ENCODE measurements at regions not wholly inside any gene's neighbourhood (a gene's known extent, or its start where the extent isn't known, plus 50 kb on each side); places are given as distances from the start of the nearest gene placed in this dataset.

GRCh38 chr13:38617936-38618335 is 68.9 kb upstream of the FREM2 start:
- Mint-ChIP-seq H3K36me3 (ENCODE audit: low read depth, unreplicated experiment) (no peaks in the 10 kb centered on the region), H3K27me3 (ENCODE audit: unreplicated experiment) (no peaks in the 10 kb centered on the region), H3K4me3 (ENCODE audit: unreplicated experiment) (no peak overlapping the region), H3K27ac (ENCODE audit: unreplicated experiment) (no peak overlapping the region), H3K9me3 (ENCODE audit: unreplicated experiment) (no peaks in the 10 kb centered on the region), H3K4me1 (ENCODE audit: unreplicated experiment) (no peaks in the 10 kb centered on the region)
- TF ChIP-seq, protein P1, sequence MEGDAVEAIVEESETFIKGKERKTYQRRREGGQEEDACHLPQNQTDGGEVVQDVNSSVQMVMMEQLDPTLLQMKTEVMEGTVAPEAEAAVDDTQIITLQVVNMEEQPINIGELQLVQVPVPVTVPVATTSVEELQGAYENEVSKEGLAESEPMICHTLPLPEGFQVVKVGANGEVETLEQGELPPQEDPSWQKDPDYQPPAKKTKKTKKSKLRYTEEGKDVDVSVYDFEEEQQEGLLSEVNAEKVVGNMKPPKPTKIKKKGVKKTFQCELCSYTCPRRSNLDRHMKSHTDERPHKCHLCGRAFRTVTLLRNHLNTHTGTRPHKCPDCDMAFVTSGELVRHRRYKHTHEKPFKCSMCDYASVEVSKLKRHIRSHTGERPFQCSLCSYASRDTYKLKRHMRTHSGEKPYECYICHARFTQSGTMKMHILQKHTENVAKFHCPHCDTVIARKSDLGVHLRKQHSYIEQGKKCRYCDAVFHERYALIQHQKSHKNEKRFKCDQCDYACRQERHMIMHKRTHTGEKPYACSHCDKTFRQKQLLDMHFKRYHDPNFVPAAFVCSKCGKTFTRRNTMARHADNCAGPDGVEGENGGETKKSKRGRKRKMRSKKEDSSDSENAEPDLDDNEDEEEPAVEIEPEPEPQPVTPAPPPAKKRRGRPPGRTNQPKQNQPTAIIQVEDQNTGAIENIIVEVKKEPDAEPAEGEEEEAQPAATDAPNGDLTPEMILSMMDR (IDR thresholded peaks at IDR 0.05; ENCODE audit: unreplicated experiment), result no peak
- DNase-seq (ENCODE audit: low spot score), result no peak

DNA sequence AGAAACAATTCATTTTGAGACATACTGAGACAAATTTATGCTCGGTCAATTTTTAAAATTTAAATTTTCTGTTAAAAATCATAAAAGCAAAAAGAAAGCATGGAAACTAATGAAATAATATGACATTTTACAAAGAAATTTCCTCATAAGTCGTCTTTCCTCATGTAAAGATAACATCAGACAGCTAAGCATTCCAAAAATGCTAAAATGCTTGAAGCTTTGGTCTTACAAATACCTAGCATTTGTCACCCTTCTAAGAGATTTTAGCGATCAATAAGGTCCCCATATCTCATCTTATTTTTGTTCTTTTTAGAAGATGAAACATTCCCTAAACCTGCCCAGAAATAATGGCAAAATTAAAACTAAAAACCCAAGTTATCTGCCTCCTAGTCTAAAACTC is 68.5 kb upstream of the FREM2 start:
- Mint-ChIP-seq H3K36me3 (ENCODE audit: low read depth, unreplicated experiment) (no peaks in the 10 kb centered on the region), H3K27ac (ENCODE audit: unreplicated experiment) (no peak overlapping the region), H3K4me1 (ENCODE audit: unreplicated experiment) (no peaks in the 10 kb centered on the region), H3K4me3 (ENCODE audit: unreplicated experiment) (no peak overlapping the region), H3K27me3 (ENCODE audit: unreplicated experiment) (no peaks in the 10 kb centered on the region), H3K9me3 (ENCODE audit: unreplicated experiment) (no peaks in the 10 kb centered on the region)
- no peak for DNase-seq (ENCODE audit: low spot score)
- TF ChIP-seq, protein P1 (IDR thresholded peaks at IDR 0.05; ENCODE audit: unreplicated experiment), result no peak

- Mint-ChIP-seq H3K27ac (ENCODE audit: unreplicated experiment) (no peak overlapping the region), H3K4me3 (ENCODE audit: unreplicated experiment) (no peak overlapping the region), H3K4me1 (ENCODE audit: unreplicated experiment) (no peaks in the 10 kb centered on the region), H3K36me3 (ENCODE audit: low read depth, unreplicated experiment) (no peaks in the 10 kb centered on the region), H3K27me3 (ENCODE audit: unreplicated experiment) (no peaks in the 10 kb centered on the region), H3K9me3 (ENCODE audit: unreplicated experiment) (no peaks in the 10 kb centered on the region)
- TF ChIP-seq, protein P1 (IDR thresholded peaks at IDR 0.05; ENCODE audit: unreplicated experiment), result no peak
- no peak for DNase-seq (ENCODE audit: low spot score)
These were observed 68.0 kb upstream of the FREM2 start for GRCh38 chr13:38618881-38619280.

DNA sequence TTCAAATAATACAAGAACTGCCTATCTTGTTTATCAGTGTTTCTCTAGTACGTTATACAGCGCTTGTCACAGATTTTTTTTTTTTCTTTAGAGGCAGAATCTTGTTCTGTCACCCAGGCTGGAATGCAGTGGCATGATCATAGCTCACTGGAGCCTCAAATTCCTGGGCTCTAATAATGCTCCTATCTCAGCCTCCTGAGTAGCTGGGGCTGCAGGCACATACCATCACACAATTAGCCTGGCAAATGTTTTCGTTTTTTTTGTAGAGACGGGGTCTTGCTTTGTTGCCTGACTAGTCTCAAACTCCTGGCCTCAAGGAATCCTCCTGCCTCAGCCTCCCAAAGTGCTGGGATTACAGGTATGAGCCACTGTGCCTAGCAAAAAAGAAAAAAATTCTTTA is 66.0 kb upstream of the FREM2 start:
- no peaks in the 10 kb centered on the region for H3K9me3 Mint-ChIP-seq (ENCODE audit: unreplicated experiment)
- no peaks in the 10 kb centered on the region for H3K27me3 Mint-ChIP-seq (ENCODE audit: unreplicated experiment)
- H3K27ac Mint-ChIP-seq (ENCODE audit: unreplicated experiment), result no peak overlapping the region
- H3K36me3 Mint-ChIP-seq (ENCODE audit: low read depth, unreplicated experiment), result no peaks in the 10 kb centered on the region
- H3K4me3 Mint-ChIP-seq (ENCODE audit: unreplicated experiment), result no peak overlapping the region
- no peak for DNase-seq (ENCODE audit: low spot score)
- TF ChIP-seq, protein P1 (IDR thresholded peaks at IDR 0.05; ENCODE audit: unreplicated experiment), result no peak
- peaks cover 2% of the 10 kb centered on the region for H3K4me1 Mint-ChIP-seq (ENCODE audit: unreplicated experiment)

GRCh38 chr13:38624822-38625221 is 62.1 kb upstream of the FREM2 start:
- Mint-ChIP-seq H3K4me1 (ENCODE audit: unreplicated experiment) (peaks cover 2% of the 10 kb centered on the region), H3K4me3 (ENCODE audit: unreplicated experiment) (peak overlapping the region; percentile 3), H3K36me3 (ENCODE audit: low read depth, unreplicated experiment) (no peaks in the 10 kb centered on the region), H3K27me3 (ENCODE audit: unreplicated experiment) (no peaks in the 10 kb centered on the region), H3K27ac (ENCODE audit: unreplicated experiment) (no peak overlapping the region), H3K9me3 (ENCODE audit: unreplicated experiment) (no peaks in the 10 kb centered on the region)
- no peak for DNase-seq (ENCODE audit: low spot score)
- TF ChIP-seq, protein P1 (IDR thresholded peaks at IDR 0.05; ENCODE audit: unreplicated experiment), result no peak
